Activated effector memory CD4-positive, alpha-beta T cell treated with Interleukin-2 at 50 U/mL for 16 hours (primary cell): ENCODE measurements at regions not wholly inside any gene's neighbourhood (a gene's known extent, or its start where the extent isn't known, plus 50 kb on each side); places are given as distances from the start of the nearest gene placed in this dataset.

Source experiments
- DNase-seq: peaks from one replicate; pipeline ENCODE4 v3.0.0-alpha.2; 2020

DNA sequence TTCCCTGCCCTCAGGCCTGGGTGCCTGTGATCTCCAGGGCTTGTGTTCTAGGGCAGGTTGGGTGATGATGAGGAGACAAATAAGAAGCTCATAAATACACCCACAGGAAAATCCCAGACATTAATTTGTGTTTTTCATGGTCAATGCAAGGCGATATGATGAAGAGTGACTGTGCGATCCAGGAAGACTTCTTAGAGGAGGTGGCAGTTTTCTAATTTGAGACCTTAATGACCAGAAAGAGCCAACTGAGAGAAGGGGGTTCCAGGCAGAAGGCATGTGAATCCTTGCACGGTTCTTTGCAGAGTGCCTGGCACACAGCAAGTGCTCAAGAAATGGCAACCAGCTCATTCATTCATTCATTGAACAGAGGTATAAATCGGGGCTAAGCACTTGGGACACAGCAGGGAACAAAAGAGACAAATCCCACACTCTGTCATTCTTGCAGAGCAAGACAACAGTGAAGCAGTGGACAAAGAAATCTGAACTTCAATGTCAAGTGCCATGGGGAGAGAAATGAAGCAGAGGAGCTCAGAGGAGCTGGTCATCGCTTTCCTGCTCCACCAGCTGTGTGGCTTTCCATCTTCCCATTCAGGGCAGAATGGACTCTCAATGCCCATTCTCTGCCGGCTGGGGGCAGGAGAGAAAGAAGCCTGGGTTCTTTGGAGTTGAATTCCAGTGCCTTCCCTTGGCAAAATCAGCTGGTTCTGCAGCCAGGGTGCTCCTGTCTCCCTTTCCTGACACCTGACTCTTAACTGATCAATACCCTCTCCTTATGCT lies 128.3 kb downstream of the AACS start:
- DNase-seq, result no peak

DNA sequence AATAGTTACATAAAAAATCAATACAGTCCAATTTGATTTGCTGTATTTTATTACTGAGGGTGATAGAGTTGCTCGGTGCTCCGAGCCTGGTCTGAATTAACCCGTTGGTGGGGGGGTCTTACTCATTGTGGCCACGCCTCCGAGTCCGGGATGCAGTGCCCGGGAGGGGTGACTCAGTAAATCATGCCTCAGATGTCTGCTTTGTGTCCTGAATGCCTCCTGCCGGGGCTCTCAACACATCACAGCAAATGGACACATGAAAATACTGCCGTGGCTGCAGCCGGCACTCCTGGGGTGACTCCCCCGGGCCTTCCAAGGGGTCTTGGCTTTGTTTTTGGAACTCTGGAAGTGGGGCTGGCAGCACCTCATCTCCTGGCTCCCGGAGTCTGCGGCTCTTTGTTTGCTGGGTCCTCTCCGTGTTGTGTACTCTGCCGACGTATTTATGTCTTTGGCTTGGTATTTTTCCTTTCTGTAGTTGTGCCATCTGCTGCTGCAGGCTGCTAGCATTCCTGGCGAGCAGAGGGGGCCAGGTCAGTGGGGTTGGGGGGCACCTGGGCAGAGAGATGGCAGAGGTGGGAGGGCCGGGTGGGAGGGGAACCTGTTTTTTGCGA lies 129.0 kb downstream of the AACS start:
- no peak for DNase-seq

DNA sequence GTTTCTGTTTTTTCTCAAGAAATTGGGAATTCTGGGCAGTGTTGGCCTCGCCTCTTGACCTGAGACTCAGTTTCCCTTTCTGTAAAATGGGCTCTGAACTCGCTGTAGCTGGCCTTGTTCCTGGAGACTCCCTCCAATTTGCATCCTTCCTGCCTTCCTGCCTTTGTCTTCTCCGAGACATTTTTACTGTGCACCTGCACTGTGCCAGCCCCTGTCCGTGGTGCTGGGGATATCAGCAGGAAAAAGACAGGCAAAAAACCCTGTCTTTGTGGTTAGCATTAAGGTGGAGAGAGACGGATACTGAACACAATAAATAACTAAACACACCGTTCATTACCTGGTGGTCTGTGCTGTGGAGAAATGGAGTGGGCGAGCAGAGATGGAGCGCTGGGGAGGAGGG lies 129.8 kb downstream of the AACS start:
- DNase-seq, result no peak

DNA sequence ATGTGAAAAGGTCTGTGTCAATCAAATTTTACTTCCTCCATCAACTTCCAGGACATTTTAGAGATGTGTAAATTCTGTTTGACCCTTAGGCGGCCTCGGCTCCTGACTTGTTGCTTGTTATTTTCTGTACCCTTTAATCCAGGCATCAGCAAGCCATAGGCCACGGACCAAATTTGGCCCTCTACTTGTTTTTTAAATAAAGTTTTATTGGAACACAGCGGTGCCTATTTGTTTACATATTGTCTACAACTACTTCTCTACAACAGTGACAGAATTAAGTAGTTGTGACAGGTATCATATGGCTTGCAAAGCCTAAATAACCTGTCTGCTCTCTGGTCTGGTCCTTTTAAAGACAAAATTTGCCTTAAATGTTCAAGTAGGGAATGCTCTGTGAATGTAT lies 132.1 kb downstream of the AACS start:
- DNase-seq, result no peak

DNA sequence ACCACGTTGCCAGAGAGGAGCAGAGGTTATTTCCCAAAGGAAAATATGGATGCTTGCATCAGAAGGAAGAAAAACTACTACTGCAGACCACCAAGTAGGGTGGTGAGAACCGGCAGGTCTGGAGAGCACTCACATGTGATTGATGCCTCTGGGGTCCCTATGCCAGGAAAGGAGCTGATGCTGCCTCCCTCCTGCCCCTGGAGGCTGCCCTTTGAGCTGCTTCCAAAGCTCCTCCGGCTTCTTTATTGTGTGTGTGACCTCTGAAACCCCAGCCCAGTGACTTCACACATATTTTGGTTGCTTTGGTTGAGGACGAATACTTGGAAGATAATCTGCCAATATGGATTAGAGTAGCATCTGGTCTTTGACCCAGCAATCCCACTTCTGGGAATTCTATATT lies 133.4 kb downstream of the AACS start:
- no peak for DNase-seq

DNA sequence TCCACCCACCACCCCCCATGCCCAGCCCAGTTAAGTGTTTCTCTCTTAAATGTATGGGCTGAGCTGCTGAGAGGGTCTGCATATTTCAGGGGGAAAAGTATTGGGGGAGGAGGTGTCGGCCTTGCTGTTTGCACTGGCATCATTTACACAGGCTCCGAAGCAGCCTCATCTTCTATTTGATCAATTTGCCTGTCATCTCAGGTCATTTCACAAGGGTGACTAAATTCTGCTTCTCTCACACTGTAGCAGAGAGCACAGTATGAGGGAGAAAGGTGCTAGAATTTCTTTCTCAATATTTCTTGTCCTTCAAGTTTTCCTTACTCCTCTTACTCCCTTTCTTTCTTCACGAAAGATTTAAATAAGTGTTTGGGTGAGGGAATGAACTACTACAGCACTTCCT lies 135.9 kb downstream of the AACS start:
- DNase-seq, result no peak

DNA sequence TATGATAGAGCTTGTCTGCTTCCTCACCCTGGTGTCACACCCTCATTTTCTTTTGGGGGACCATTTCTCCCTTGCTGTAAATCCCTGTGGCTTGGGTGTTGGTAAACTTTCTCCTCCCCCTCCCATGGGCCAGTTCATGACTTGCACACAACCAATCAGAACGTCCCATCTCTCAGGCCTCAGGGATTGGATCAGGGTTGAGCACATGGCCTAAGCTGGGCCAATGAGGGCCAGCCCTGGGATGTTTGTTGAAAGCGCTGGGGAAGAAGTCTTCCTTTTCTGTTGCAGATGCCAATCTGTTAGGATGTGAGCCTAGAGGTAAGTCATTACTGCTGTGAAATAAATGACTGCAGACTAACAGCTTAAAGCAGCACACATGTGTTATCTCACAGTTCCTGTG lies 136.7 kb downstream of the AACS start:
- no peak for DNase-seq

DNA sequence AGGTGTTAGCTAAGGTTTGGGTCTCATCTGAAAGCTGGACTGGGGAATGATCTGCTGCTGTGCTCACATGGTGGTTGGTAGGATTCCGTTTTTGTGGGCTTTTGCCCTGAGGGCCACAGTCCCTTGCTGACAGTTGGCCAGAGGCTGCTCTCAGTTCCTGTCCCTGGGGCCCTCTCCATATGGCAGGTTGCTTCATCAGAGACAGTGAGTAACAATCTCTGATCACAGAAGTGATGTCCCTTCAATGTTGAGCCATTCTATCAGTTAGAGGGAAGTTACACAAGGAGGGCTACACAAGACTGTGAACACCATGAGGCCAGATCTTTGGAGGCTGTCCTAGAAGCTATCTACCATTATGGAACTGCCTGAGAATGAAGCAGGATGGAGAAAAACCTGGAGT lies 137.2 kb downstream of the AACS start:
- DNase-seq, result no peak

DNA sequence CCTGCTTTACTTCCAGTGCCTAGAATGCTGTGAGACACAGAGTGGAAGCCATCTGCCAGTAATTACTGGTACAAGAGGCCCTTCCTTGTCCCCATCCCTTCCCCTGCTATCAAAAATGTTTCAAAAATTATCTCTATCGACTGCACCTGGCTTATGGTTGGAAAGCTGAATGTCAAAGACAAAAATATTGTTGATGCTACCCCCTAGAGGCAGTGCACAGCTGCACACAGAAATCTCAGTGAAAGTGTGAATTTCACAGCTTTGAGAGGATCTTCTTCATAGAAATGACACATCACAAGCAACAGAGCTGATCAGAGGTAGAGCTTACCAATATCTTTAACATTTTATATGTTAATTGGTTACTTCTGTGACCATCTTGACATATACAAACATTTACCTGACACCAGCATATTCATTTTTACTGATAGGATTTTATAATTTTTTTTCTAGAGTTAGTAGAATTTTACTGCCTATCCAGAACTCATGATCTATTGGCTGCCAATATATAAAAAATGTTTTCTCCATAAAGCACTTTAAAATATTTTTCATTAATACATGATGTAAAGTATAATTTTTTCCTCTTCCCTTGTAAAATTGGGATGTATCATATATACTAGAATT lies 138.0 kb downstream of the AACS start:
- DNase-seq, result no peak

DNA sequence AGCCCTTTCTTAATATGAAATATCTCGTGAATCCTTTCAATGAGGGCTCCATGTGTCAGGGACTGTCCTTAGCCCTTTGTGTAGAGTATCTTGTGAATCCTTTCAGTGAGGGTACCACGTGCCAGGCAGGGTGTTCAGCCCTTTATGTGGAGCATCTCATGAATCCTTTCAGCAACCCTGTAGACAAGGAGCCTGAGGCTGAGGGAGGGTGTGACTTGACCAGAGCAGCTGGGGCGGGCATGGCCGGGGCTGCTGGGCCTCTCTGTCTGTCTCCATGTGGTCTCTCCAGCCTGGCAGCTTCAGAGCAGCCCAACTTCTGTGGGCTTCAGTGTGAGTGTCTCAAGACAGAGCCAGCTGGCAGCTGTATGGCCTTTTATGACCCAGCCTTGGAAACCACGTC lies 140.2 kb downstream of the AACS start:
- DNase-seq, result no peak

DNA sequence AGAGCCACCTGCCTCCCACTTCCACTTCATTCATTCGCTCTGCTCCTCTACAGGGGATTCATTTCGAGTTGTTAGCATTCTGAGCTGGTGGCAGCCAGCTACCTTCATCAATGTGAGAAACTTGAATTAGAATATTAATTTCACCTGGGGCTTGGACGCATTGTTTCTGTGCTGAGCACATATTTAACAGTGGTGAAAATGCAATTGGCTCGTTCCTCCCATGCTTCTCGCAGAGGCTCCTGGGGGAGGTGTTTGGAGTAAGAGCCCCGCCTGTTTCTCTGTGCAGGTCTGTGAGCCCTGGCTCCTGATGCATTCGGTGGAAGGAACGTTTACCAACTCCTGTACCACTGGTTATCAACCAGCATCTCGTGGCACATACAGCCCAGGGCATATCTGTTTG lies 141.5 kb downstream of the AACS start:
- DNase-seq, result no peak

DNA sequence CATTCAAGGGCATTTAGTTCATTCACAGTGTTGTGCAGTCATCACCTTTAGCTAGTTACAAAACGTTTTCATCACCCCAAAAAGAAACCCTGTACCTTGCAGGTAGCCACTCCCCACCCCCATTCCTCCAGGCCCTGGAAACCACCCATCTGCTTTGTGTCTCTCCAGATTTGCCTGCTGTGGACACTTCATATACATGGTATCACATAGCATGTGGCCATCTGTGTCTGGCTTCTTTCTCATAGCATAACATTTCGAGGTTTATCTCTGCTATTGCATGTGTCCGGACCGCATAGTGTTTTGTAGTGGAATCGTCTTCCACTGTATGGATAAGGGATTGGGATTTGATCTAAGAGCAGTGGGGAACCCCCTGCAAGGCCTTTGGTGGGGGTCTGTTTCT lies 143.1 kb downstream of the AACS start:
- DNase-seq, result no peak

DNA sequence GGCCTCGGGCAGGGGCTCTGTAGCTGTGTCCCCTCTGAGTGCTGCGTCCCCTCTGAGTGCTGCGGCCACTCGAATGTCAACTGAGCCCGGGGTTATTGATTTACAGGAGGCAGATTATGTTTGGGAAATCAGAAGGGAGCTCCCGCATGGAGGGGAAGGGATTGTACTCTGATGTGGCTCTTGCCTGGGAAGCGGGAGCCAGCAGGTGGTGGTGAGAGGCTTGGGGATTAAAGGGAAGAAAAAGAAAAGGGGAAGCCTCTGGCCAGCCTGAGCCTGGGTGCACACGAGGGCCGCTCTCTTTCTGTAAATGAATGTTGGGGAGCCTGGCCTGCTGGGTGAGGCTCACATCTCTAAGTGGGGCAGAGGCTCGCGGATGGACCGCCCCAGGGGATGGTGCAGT lies 143.7 kb downstream of the AACS start:
- DNase-seq, result no peak

DNA sequence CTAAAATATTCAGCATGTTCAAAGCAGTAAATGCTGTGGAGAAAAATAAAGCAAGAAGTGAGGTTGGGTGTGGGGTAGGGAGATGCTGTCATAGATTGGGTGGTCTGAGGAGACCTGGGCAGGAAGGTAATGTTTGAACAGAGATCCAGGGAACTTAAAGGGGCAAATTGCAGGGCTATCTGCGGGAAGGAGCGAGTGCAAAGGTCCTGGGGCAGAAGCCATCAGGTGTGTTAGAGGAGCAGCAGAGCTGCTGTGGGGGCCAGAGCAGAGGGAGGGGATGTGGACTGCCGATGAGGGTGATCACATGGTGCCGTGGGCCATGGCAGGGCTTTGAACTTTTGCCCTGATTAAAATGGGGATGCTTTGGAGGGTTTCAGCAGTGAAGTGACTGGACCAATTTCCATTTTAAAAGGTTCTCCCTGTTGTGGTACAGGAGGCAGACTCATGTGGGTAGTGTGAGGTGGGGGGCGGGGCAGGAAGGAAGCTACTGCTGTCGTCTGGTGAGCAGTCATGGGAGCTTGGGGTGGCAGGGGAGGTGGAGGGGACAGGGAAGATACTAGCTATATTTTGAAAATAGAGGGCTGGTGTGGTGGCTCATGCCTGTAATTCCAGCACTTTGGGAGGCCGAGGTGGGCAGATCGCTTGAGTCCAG lies 145.0 kb downstream of the AACS start:
- DNase-seq, result no peak

DNA sequence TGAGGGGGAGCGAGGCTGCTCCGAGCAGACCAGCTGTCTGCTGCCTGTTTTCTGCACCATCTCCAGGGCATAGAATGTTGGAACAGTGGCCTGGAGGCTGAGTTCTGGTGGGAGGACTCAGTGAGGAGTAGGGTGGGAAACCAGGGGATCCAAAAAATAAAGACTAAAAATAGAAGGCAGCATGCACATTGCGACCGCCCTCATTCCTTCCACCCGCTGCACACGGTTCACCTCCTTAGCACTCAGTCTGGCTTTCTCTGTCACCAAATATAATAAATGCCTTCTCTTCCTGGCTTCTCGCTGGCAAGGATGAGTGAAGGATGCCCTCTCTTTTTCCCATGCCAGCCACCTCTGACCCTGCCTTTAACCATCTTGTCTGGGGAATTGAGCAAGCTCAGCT lies 146.2 kb downstream of the AACS start:
- DNase-seq, result no peak

DNA sequence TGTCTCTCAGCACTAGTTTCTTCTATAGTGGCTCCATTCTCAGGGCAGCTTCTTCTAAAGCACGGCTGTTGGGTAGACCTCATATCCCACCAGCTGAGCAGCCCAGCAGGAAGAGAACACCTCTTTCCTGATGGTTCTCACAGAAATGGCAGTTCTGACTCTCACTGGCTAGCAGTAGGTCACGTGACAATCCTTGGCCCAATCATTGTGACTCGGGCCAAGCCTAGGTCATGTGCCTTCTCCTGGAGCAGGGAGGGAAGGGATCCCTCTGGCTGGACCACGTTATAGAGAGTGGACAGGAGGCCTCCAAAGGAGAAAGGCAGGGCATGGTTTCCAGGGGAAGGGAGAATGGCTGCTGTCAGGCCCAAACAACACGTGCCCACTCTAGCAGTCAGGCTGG lies 149.1 kb downstream of the AACS start:
- no peak for DNase-seq

DNA sequence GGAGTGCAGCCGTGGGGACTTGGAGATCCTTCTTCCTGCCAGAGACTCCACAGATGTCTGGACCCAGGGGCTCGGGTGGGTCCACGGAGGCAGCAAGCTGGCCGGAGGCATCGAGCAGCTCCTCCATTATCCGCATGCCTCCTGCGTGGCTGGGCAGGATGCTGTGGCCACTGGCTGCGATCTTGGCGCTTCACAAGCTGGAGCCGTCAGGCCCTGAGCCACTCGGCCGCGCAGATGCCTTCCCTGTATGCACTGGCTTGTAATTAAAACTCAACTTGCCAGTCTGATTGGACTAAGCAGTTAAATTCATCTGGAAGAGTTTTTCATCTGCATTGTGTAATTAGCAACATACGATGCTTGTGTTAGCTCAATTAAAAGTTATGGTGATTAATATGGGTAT lies 151.5 kb downstream of the AACS start:
- no peak for DNase-seq

DNA sequence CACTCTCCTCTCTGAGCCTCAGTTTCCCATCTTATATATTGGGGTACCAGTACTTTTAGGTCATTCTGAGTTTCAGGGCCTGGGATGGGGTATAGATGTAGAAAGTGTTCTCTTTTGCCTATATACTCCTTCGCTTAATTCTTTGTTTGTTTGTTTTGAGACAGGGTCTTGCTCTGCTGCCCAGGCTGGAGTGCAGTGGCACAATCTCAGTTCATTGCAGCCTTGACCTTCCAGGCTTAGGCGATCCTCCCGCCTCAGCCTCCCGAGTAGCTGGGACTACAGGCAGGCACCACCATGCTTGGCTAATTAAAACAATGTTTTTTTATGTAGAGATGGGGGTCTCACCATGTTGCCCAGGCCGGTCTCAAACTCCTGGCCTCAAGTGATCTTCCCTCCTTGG lies 152.1 kb downstream of the AACS start:
- DNase-seq, result no peak

DNA sequence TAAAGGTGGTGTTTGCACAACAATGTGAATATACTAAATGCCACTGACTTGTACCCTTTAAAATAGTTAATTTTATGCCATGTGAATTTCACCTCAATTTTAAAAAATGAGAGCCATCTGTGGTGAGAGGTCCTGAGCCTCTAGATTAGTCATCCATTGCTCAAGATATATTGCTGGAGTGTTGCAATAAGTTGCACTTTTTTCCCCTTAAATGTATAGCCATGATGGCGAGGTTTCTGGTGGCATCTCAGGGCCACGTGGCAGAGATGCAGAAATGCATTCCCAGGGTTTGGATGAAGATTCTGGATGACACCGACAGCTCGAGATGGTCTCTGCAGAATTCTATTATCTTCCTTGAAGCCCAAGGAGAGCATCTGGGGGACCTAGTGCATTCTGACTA lies 153.7 kb downstream of the AACS start:
- no peak for DNase-seq

DNA sequence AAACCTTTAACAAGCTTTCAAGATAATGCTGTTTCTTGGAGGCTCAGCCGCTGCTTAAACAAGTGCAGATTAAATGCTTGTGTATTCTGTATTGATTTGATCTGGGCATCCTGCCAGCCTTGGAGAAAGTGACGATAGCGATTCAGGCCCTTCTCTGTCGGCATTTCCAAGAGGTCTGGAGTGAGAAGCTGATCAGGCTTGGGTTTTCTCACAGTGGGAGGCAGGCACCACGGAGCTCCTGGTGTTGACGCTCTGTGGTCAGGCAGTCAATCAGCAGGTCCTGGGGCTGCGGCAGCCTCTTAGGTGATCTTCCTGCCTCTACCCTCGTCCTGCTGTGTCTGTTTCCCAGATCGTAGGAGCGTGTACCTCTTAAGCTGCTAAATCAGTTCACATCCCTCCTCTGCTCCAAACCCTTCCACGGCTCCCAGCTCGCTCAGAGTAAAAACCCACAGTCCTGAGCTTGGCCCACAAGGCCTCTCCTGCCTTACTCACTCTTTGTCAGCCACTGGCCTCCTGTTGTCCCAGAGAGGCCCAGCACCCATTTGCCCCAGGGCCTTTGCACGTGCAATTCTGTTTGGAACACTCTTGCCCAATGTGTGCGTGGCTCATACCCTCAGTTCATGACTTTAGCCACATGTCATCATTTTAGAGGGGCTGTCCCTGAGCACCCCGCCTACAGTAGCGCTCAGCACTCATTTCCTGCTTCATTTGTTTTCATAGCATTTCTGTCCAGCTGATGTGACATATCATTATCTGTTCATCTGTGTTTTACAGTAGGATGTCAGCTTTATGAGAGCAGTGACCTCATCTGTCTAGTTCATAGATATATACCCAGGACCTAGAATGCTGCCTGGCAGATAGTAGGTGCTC lies 155.4 kb downstream of the AACS start:
- DNase-seq, result no peak

DNA sequence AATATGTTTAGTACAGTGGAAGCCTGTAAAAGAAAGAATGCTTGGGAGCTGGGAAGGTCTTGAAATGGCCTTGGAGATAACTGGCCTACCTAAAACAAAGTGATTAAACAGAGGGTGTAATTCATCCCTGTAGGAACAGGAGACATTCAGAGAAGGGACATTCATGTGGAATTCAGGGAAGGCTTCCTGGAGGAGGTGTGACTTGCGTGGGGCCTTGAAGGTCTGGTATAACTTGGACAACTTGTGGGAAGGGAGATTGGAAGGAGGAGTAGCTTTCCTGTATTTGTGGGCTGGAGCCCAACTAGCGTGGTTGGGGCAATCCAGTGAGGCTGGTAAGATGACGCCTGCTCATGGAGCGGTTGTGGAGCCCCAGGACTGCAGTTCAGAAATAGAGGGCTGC lies 156.4 kb downstream of the AACS start:
- no peak for DNase-seq

DNA sequence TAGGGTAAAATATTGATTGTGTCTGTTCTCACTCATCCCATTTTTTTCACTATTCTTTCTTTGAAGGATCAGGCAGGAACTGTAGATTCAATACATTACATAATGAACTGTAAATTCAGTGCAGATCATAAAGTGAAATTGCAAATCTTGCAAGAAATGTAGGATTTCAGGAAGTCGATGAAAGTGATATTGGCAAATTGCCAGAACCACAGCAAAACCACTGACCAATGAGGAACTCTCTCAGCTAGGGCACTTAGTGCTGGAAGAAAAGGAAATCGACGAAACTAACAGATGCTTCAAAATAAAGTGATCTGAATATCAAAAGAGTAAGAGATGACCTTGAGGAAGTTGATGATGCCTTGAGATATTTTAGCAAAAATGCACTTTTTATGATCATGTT lies 157.6 kb downstream of the AACS start:
- DNase-seq, result no peak

DNA sequence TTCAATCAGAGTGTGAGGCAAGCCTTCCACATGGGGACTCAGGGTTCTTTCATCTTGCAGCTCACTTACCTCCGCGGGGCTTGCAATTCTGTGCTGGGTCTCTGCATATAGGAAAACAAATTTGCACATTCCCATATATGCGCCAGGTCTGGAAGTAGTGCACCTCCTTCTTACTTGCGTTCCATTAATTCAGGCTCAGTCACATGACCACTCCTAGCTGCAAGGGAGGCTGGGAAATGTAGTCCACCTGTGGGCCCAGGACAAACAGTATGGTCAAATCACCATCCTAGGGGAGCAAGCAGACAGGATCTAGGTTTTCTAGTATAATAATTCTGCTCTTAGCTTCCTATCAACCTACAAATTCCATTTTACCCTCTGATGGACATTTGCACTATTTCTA lies 160.4 kb downstream of the AACS start:
- no peak for DNase-seq
